Neuronal stem cell (in vitro differentiated cells): ENCODE measurements at regions not wholly inside any gene's neighbourhood (a gene's known extent, or its start where the extent isn't known, plus 50 kb on each side); places are given as distances from the start of the nearest gene placed in this dataset.

Experiments
- DNase-seq: peaks from one replicate; pipeline ENCODE4 v3.0.0-alpha.2; 2013; ENCODE audit warnings: low spot score
- H2AFZ ChIP-seq: one replicate; pipeline ENCODE4 v1.6.1; 2013; ENCODE audit warnings: mild to moderate bottlenecking, low read length, inconsistent platforms
- H2AK5ac ChIP-seq: 2 replicates; pipeline ENCODE4 v1.6.1; 2013; ENCODE audit warnings: low read depth, mild to moderate bottlenecking, inconsistent platforms, low read length, moderate library complexity, mixed read lengths
- H2BK120ac ChIP-seq: 2 replicates; pipeline ENCODE4 v1.6.1; 2013; ENCODE audit warnings: low read depth, mild to moderate bottlenecking, inconsistent platforms, low read length, moderate library complexity, mixed read lengths
- H2BK12ac ChIP-seq: one replicate; pipeline ENCODE4 v1.6.1; 2013; ENCODE audit warnings: low read length, inconsistent platforms
- H2BK15ac ChIP-seq: 2 replicates; pipeline ENCODE4 v1.6.1; 2013; ENCODE audit warnings: mild to moderate bottlenecking, low read length, inconsistent platforms, mixed read lengths
- H2BK5ac ChIP-seq: one replicate; pipeline ENCODE4 v1.6.1; 2013; ENCODE audit warnings: inconsistent platforms, mild to moderate bottlenecking, low read length, moderate library complexity
- H3K14ac ChIP-seq: one replicate; pipeline ENCODE4 v1.6.1; 2013; ENCODE audit warnings: low read length, inconsistent platforms
- H3K18ac ChIP-seq: 2 replicates; pipeline ENCODE4 v1.6.1; 2013; ENCODE audit warnings: low read length, inconsistent platforms
- H3K23ac ChIP-seq: 2 replicates; pipeline ENCODE4 v1.6.1; 2013; ENCODE audit warnings: low read depth, mild to moderate bottlenecking, mixed read lengths, low read length, inconsistent platforms; ENCODE audit not compliant: poor library complexity
- H3K27ac ChIP-seq: replicated peaks from 3 replicates; pipeline ENCODE4 v1.5.1; 2013; ENCODE audit warnings: low read length, inconsistent platforms
- H3K27me3 ChIP-seq, 3 experiments: 2 replicates each; pipeline ENCODE4 v1.6.1; 2013; ENCODE audit warnings: low read length in 3 of 3, mild to moderate bottlenecking in 2 of 3, inconsistent platforms in 1 of 3, low read depth in 1 of 3, mixed read lengths in 1 of 3, moderate library complexity in 1 of 3; ENCODE audit not compliant: control insufficient read depth in 3 of 3, insufficient read depth in 3 of 3
- H3K36me3 ChIP-seq, 2 donors: replicated peaks in 1 of 2; 2 replicates each; pipeline ENCODE4 v1.6.1; 2013; ENCODE audit warnings: low read length in 2 of 2; ENCODE audit not compliant: control insufficient read depth in 2 of 2, insufficient read depth in 2 of 2
- H3K4ac ChIP-seq: 2 replicates; pipeline ENCODE4 v1.6.1; 2013; ENCODE audit warnings: inconsistent platforms, mild to moderate bottlenecking, low read length, moderate library complexity
- H3K4me1 ChIP-seq, 2 donors: 1 replicate in 1 of 2; 2 replicates in 1 of 2; pipeline ENCODE4 v1.6.1; 2013; ENCODE audit warnings: low read length in 2 of 2, low read depth in 1 of 2; ENCODE audit not compliant: control insufficient read depth in 2 of 2, insufficient read depth in 1 of 2
- H3K4me2 ChIP-seq: one replicate; pipeline ENCODE4 v1.6.1; 2013; ENCODE audit warnings: mild to moderate bottlenecking, low read length, inconsistent platforms; ENCODE audit not compliant: insufficient read depth, poor library complexity, severe bottlenecking
- H3K4me3 ChIP-seq, 2 donors: 2 replicates each; pipeline ENCODE4 v1.5.1; 2013; ENCODE audit warnings: low read length in 2 of 2, mild to moderate bottlenecking in 2 of 2, inconsistent platforms in 1 of 2, moderate library complexity in 1 of 2
- H3K79me1 ChIP-seq: one replicate; pipeline ENCODE4 v1.6.1; 2013; ENCODE audit warnings: low read depth, mild to moderate bottlenecking, inconsistent platforms, low read length, moderate library complexity
- H3K9ac ChIP-seq: one replicate; pipeline ENCODE4 v1.6.1; 2013; ENCODE audit warnings: mild to moderate bottlenecking, low read depth, low read length, inconsistent platforms; ENCODE audit not compliant: poor library complexity
- H3K9me3 ChIP-seq, 2 donors: replicated peaks in 1 of 2; 2 replicates each; pipeline versions ENCODE3 to v1.6.1; 2013; ENCODE audit warnings: low read length in 2 of 2, mild to moderate bottlenecking in 2 of 2, inconsistent platforms in 1 of 2, low read depth in 1 of 2, mixed read lengths in 1 of 2, moderate library complexity in 1 of 2; ENCODE audit not compliant: control insufficient read depth in 2 of 2, insufficient read depth in 1 of 2
- H4K8ac ChIP-seq: one replicate; pipeline ENCODE4 v1.6.1; 2013; ENCODE audit warnings: low read depth, mild to moderate bottlenecking, inconsistent platforms, low read length, moderate library complexity
- H4K91ac ChIP-seq: one replicate; pipeline ENCODE4 v1.6.1; 2013; ENCODE audit warnings: low read length, low read depth, mild to moderate bottlenecking, inconsistent platforms; ENCODE audit not compliant: poor library complexity
- WGBS, 2 donors: extraction: QIAGEN DNeasy Blood & Tissue Kit; methylation state at CpG; one replicate each; pipeline ENCODE4 v1.1.7; 2013; ENCODE audit warnings: missing lambda C conversion rate in 2 of 2, mixed read lengths in 1 of 2; ENCODE audit not compliant: insufficient read length in 2 of 2, insufficient replicate concordance in 1 of 2; ENCODE audit errors: extremely low coverage in 2 of 2; 5-methylcytosine and 5-hydroxymethylcytosine counted together

GRCh38 chr5:136621743-136622142 lies 256.4 kb upstream of the TRPC7 start:
- Histone ChIP-seq H3K18ac (no peak overlapping the region), H4K8ac (no peak overlapping the region), H2BK120ac (no peak overlapping the region), H3K4me1 (no peaks in the 10 kb centered on the region), H2AK5ac (no peak overlapping the region), H3K9ac (no peak overlapping the region), H3K14ac (no peak overlapping the region), H2AFZ (no peak overlapping the region), H3K36me3 (no peaks in the 10 kb centered on the region), H3K23ac (no peak overlapping the region), H3K27me3 (no peaks in the 10 kb centered on the region), H3K9me3 (no peaks in the 10 kb centered on the region), H3K79me1 (no peaks in the 10 kb centered on the region), H3K4me3 (no peak overlapping the region), H3K27ac (no peak overlapping the region), H2BK5ac (no peak overlapping the region), H3K4ac (no peak overlapping the region), H4K91ac (no peak overlapping the region), H3K4me2 (no peak overlapping the region), H2BK15ac (no peak overlapping the region), H2BK12ac (no peak overlapping the region)
- WGBS, 2 donors: no CpG with 5 or more reads among the region's 3 CpGs
- no peak for DNase-seq

DNA sequence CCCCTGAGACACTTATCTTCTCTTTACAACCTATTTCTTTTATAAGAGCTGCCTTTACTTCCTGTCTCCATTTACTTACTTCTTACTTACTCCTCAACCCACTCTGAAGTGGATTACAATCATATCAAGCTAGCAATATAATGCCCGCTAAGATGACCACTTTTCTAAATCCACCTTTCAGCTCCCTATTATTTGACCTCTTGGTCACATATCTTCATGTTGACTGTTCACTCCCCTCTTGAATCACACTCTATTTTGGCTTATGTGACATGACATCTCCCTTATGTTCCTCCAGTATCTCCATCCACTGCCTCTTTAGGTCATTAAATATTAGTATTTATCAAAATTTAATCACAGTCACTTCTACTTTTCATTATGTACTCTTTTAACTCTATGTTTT lies 255.3 kb upstream of the TRPC7 start:
- Histone ChIP-seq H4K8ac (no peak overlapping the region), H3K9ac (no peak overlapping the region), H2AK5ac (no peak overlapping the region), H4K91ac (no peak overlapping the region), H3K9me3 (no peaks in the 10 kb centered on the region), H3K14ac (no peak overlapping the region), H3K23ac (no peak overlapping the region), H3K79me1 (no peaks in the 10 kb centered on the region), H2BK5ac (no peak overlapping the region), H3K4me2 (no peak overlapping the region), H3K27ac (no peak overlapping the region), H3K27me3 (no peaks in the 10 kb centered on the region), H3K4me3 (no peak overlapping the region), H2BK120ac (no peak overlapping the region), H2BK15ac (no peak overlapping the region), H3K36me3 (no peaks in the 10 kb centered on the region), H3K4ac (no peak overlapping the region), H2BK12ac (no peak overlapping the region), H3K18ac (no peak overlapping the region), H2AFZ (no peak overlapping the region), H3K4me1 (no peaks in the 10 kb centered on the region)
- DNase-seq: no peak
- WGBS, 2 donors: no CpG with 5 or more reads among the region's 1 CpG

DNA sequence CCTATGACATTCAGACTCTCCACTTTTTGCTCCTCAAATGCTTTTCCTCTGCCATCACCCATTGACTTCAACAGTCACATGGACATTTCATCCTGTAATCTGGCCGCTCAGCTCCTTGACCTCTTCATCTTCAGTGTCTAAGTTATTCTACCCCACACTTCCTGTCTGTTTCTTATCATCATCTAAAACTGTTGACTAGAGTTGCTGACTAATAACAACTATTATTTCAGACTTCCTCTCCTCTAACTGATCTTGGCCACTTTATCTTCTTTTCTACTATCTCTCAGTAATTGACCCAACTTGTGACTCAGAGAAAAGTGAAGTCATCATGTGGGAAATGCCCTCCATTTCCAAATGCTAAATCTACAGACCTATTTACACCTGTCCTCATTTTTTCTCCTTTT lies 254.7 kb upstream of the TRPC7 start:
- Histone ChIP-seq H3K9me3 (no peaks in the 10 kb centered on the region), H3K4me1 (no peaks in the 10 kb centered on the region), H3K36me3 (no peaks in the 10 kb centered on the region), H3K9ac (no peak overlapping the region), H2BK120ac (no peak overlapping the region), H2BK12ac (no peak overlapping the region), H3K4me3 (no peak overlapping the region), H3K4me2 (no peak overlapping the region), H3K27me3 (no peaks in the 10 kb centered on the region), H2AFZ (no peak overlapping the region), H3K14ac (no peak overlapping the region), H3K79me1 (no peaks in the 10 kb centered on the region), H2BK5ac (no peak overlapping the region), H4K8ac (no peak overlapping the region), H3K18ac (no peak overlapping the region), H4K91ac (no peak overlapping the region), H3K27ac (no peak overlapping the region), H2AK5ac (no peak overlapping the region), H2BK15ac (no peak overlapping the region), H3K4ac (no peak overlapping the region), H3K23ac (no peak overlapping the region)
- no CpG with 5 or more reads among the region's 1 CpG for WGBS, 2 donors
- DNase-seq: no peak

DNA sequence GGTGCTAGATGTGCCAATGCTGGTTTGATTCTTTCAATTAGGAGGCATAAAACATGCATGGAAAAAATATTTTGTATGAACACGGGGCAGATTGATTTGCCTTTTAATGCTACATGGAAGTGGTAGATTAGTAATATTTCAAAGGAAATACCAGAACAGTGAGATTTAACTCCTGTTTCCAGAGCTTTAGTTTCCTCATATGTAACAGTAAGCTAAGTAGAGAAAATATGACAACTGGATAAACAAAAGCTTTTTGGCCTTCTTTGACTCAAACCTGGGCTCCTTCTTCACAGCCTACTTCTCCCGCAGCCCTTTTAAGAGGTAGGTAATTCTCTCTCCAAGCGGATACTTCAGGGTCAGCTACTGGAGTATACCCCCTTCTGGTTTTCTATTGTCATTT lies 254.2 kb upstream of the TRPC7 start:
- Histone ChIP-seq H3K9ac (no peak overlapping the region), H3K18ac (no peak overlapping the region), H4K91ac (no peak overlapping the region), H4K8ac (no peak overlapping the region), H3K79me1 (no peaks in the 10 kb centered on the region), H3K23ac (no peak overlapping the region), H3K4me1 (no peaks in the 10 kb centered on the region), H3K14ac (no peak overlapping the region), H3K36me3 (no peaks in the 10 kb centered on the region), H3K9me3 (no peaks in the 10 kb centered on the region), H3K4ac (no peak overlapping the region), H3K4me2 (no peak overlapping the region), H3K4me3 (no peak overlapping the region), H3K27ac (no peak overlapping the region), H2BK120ac (no peak overlapping the region), H2BK5ac (no peak overlapping the region), H3K27me3 (no peaks in the 10 kb centered on the region), H2AK5ac (no peak overlapping the region), H2BK15ac (no peak overlapping the region), H2BK12ac (no peak overlapping the region), H2AFZ (no peak overlapping the region)
- no CpG with 5 or more reads among the region's 3 CpGs for WGBS, 2 donors
- DNase-seq: no peak
